ENCODE measurements at regions not wholly inside any gene's neighbourhood (a gene's known extent, or its start where the extent isn't known, plus 50 kb on each side); places are given as distances from the start of the nearest gene placed in this dataset.

DNA sequence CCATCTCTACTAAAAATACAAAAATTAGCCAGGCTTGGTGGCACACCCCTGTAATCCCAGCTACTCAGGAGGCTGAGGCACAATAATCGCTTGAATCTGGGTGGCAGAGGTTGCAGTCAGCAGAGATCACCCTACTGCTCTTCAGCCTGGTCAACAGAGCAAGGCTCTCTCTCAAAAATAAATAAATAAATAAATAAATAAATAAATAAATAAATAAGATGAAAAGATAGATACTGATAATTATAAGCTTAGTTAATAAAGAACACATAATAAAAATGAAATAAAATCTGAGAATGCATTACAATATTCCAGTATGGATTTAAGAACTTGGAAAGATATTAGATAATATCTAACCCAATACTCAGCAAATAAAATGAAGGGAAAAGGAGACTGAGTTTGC is 235.9 kb upstream of the DAB1 start:
- no peak for DNase-seq (ENCODE audit: low spot score in 2 of 2)
- Mint-ChIP-seq H3K4me1 (no peaks in the 10 kb centered on the region), H3K27ac (no peak overlapping the region), H3K36me3 (no peaks in the 10 kb centered on the region), H3K9me3 (no peaks in the 10 kb centered on the region), H3K4me3 (no peak overlapping the region)
- ATAC-seq = no peak

DNA sequence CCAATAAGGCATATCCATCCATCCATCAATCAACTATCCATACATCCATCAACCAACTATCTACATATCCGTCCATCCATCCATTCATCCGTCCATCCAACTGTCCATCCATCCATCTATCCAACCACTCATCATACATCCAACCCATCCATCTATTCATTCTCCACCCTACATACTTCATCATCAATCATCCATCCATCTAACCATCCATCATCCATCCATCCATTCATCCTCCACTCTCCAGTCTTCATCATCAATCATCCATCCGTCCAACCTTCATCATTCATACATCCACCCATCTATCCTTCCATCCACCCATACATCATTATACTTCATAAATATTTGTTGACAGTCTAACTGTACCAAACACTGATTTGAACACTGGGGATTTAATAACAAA is 231.3 kb upstream of the DAB1 start:
- Mint-ChIP-seq H3K36me3 (no peaks in the 10 kb centered on the region), H3K9me3 (no peaks in the 10 kb centered on the region), H3K4me3 (no peak overlapping the region), H3K27ac (no peak overlapping the region), H3K4me1 (no peaks in the 10 kb centered on the region)
- DNase-seq (ENCODE audit: low spot score in 2 of 2) (no peak), ATAC-seq (no peak)

DNA sequence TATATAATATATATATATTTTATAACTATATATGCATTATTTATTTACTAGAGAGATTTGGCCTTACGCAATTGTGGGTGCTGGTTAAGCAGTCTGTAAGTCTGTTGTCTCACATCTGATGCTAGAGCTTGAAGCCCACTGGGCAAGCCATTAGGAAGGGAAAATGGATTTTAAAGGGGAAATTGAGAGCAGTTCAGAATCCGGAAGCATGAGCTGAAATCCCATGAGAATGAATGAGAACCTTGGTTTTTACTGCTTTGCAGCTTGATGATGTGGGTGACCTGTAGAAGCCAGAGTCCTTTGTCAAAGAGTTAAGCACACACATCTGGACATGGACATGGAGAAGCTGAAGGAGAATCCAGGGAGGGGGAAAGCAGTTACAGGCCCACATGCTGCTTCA is 220.8 kb upstream of the DAB1 start:
- Mint-ChIP-seq H3K27ac (no peak overlapping the region), H3K4me3 (no peak overlapping the region)
- ATAC-seq = no peak

DNA sequence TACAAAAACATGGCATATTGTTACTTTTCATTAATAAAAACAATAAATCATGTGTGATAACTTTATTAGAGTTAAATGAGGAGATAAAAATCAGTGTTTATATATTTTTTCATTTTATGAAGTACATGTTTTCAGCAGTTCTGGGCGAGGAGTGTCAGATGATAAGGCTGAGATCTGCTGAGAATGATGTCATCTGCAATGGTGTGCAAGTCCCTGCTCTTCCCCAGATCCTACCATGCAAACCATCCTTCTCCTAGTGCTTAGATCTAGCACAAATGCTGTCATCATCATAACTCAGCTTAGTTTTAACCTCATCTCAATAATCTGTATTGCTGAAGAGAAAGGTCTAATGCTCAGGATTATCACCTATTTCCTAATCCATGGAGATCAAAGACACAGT is 214.4 kb upstream of the DAB1 start:
- Mint-ChIP-seq H3K4me3 (no peak overlapping the region), H3K27ac (no peak overlapping the region), H3K9me3 (no peaks in the 10 kb centered on the region), H3K4me1 (no peaks in the 10 kb centered on the region), H3K36me3 (no peaks in the 10 kb centered on the region)
- ATAC-seq (no peak), DNase-seq (ENCODE audit: low spot score in 2 of 2) (no peak)

More for the DNA sequence above, 220.8 kb upstream of the DAB1 start:
- Mint-ChIP-seq H3K4me1 (no peaks in the 10 kb centered on the region), H3K36me3 (no peaks in the 10 kb centered on the region), H3K9me3 (no peaks in the 10 kb centered on the region)
- DNase-seq (ENCODE audit: low spot score in 2 of 2) = no peak

DNA sequence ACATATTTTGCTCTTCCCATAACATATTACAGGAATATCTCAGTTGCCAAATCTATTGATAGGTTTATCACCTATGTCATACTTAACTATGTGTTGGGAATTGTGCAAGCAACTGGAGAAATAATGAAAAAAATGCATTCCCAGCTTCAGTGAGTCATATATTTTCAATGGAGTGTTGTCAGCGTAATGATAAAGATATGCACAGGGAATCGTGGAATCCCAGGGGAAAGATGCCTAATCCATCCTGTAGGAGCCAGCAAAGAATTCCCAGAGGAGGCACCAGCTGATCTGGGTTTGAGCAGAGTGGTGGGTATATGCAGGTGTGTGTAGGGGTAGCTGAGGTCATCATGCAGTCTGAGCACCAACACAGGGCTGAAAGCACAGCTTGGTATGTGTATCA is 213.3 kb upstream of the DAB1 start:
- H3K36me3 Mint-ChIP-seq = no peaks in the 10 kb centered on the region
- no peaks in the 10 kb centered on the region for H3K4me1 Mint-ChIP-seq
- H3K27ac Mint-ChIP-seq = no peak overlapping the region
- H3K4me3 Mint-ChIP-seq = no peak overlapping the region
- H3K9me3 Mint-ChIP-seq = no peaks in the 10 kb centered on the region
- no peak for DNase-seq (ENCODE audit: low spot score in 2 of 2)
- ATAC-seq = no peak

DNA sequence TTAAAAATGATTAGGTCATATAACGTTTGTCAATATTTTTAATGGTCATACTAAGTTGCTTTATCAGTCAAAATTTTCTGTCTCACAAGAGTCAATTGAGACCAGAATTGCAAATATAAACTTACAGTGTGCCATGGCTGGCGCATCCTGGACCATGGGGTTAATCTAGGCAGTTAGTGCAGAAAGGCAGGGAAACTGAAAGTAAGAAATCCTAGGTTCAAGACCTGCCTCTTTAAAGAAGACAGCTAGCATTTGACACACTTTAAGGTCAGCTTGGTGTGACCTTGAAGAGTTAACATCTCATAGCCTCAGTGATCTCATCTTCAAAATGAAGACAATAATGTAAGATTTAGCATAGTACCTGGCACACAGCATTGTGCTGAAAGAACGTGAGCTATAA is 210.0 kb upstream of the DAB1 start:
- H3K27ac Mint-ChIP-seq = no peak overlapping the region
- DNase-seq (ENCODE audit: low spot score in 2 of 2) (no peak), ATAC-seq (no peak)
- no peaks in the 10 kb centered on the region for H3K36me3 Mint-ChIP-seq
- no peak overlapping the region for H3K4me3 Mint-ChIP-seq
- no peaks in the 10 kb centered on the region for H3K9me3 Mint-ChIP-seq
- no peaks in the 10 kb centered on the region for H3K4me1 Mint-ChIP-seq

DNA sequence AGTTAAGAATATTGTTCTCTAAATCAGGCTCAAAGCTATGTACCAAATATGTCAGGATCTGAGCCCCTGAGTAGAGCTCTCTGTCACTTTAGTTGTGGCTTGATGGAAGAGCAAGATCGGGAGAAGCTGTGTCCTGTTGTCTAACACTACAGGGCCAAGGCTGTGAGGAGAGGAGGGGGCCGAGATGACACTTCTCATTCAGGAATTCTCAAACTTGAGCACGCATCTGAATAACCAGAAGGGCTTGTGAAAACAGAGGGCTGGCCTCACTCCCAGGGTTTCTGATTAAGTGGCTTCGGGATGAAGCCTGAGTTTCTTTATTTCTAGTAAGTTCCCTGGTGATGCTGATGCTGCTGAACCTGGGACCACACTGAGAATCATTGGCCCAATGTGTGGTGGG is 209.2 kb upstream of the DAB1 start:
- DNase-seq (ENCODE audit: low spot score in 2 of 2) (no peak), ATAC-seq (no peak)
- Mint-ChIP-seq H3K36me3 (no peaks in the 10 kb centered on the region), H3K9me3 (no peaks in the 10 kb centered on the region), H3K4me1 (no peaks in the 10 kb centered on the region), H3K4me3 (no peak overlapping the region), H3K27ac (no peak overlapping the region)

DNA sequence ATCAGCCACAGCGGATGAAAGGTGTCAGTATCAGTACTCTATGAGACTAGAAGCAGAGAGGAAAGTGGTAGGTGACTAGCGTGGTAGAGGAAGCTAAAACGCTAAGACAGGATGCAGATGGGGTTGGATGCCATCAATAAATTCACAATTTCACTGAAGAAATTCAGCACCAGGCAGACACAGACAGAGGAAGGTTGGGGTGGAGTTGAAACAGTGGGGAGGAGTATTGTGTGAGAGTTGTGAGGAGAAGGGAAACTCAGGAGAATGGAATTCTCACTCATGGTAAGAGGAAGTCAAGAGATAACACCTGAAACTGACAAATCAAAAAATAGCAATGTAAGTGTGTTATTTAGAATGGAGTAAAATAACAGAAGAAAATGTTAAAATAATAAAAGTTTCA is 208.5 kb upstream of the DAB1 start:
- Mint-ChIP-seq H3K36me3 (no peaks in the 10 kb centered on the region), H3K9me3 (no peaks in the 10 kb centered on the region), H3K4me3 (no peak overlapping the region), H3K4me1 (no peaks in the 10 kb centered on the region), H3K27ac (no peak overlapping the region)
- ATAC-seq (no peak), DNase-seq (ENCODE audit: low spot score in 2 of 2) (no peak)

DNA sequence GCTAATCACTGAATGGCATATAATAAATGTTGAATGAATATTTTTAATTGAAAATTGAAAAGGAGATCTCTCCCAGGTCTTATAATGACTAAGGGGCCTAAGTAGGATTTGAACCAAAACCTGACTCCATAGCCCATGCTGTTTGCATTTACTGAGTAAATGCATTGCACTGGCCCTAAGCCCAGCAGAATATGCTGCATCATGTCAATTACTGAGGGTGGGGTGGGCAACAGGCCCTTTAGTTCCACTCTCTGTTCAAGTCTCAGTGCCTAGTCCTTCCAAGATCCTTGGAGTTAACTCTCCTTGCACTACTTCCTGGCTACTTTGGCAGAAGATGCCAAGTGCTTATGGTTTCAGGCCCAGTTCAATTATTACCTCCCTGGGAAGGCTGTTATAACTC is 203.8 kb upstream of the DAB1 start:
- Mint-ChIP-seq H3K4me1 (no peaks in the 10 kb centered on the region), H3K9me3 (no peaks in the 10 kb centered on the region), H3K27ac (no peak overlapping the region), H3K4me3 (no peak overlapping the region), H3K36me3 (no peaks in the 10 kb centered on the region)
- ATAC-seq = no peak
- DNase-seq (ENCODE audit: low spot score in 2 of 2) = no peak

DNA sequence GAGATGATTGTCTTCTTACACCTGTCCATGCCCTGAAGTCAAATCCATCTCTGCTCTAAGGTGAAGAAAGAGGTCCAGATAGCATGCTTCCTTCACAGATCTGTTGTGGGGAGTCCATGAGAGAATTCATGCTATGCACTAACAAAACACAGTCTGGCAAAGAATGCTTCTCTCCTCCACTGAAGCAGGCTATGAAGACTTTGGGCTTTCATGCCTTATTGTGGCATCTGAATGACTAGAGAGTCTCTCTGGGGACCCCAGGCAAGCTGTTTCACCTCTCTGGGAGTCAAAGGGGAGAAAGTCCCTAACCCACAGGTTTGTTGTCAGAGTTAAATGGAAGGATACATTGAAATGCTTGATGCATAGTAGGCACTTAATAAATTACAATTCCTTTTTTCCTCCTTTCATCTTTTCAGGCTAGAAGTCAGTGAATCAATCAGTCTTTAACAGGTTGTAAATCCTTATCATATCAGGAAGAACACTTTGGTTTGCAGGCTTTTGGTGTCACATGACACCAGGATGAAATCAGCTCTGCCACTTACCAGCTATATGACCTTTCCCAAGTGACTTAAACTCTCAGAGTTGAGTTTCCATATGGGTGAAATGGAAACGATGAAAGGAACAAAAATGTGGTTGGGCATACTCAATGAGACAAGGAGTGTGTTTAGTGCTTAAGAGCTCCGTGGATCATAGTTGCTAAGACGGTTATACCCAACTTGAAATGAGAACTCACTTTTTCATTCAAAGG is 200.1 kb upstream of the DAB1 start:
- Mint-ChIP-seq H3K36me3 (no peaks in the 10 kb centered on the region), H3K27ac (no peak overlapping the region), H3K9me3 (no peaks in the 10 kb centered on the region), H3K4me1 (no peaks in the 10 kb centered on the region), H3K4me3 (no peak overlapping the region)
- ATAC-seq = no peak
- no peak for DNase-seq (ENCODE audit: low spot score in 2 of 2)

DNA sequence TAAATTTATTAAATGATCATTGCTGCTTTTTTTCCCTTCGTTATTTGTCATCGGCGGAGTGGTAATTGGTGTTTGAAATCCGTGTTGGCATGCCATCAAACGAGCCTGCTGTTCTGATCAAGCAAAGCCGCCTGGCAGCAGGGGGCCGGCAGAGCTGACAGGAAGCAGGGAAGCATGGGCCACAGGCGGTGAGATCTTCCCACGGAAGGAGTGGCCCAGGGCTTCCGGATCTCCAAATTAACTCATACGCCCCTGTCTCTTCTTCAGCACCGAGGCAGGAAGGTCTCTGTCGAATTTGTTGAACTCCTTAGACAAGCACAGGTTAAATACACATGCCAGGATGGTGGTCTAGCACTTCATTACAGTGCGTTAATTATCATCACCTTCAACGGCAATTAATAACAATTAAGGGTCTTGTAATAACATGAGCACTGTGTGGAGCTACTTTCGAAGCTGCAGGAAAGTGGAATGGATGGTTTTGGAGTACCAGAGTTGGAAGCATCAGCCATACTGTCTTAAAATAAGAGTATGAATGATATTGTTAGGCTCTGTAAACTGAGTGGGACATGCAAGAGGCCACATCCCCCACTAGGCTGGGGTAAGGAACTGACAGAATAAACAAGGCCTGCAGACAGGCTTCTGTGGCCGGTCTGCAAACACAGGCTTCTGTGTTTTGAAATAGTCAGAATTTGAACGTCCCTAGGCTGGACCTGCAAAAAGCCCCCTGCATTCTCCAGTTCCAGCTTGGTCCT is 199.4 kb upstream of the DAB1 start:
- H3K4me1 Mint-ChIP-seq = no peaks in the 10 kb centered on the region
- no peak overlapping the region for H3K27ac Mint-ChIP-seq
- H3K9me3 Mint-ChIP-seq = no peaks in the 10 kb centered on the region
- no peak overlapping the region for H3K4me3 Mint-ChIP-seq
- ATAC-seq (no peak), DNase-seq (ENCODE audit: low spot score in 2 of 2) (no peak)
- H3K36me3 Mint-ChIP-seq = no peaks in the 10 kb centered on the region

DNA sequence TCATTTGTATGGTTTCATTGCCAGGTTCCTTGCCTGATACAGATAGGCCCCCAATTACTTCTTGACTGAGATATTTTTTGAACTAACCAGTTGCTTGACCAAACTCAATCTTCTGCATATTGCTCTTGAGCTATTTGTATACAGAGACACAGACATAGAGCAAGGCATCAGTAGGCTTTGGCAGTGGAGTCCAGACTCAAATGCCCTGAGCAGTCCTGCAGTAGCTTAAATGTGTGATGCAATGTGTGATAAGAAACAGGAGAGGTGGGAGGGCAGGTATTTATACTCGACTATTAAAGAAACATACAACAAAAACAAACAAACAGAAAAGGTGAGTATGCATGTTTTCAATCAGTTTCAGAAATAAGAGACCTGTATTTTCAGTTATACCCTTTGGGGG is 197.9 kb upstream of the DAB1 start:
- Mint-ChIP-seq H3K9me3 (no peaks in the 10 kb centered on the region), H3K36me3 (no peaks in the 10 kb centered on the region), H3K4me1 (no peaks in the 10 kb centered on the region), H3K4me3 (no peak overlapping the region), H3K27ac (no peak overlapping the region)
- no peak for ATAC-seq
- DNase-seq (ENCODE audit: low spot score in 2 of 2) = no peak

DNA sequence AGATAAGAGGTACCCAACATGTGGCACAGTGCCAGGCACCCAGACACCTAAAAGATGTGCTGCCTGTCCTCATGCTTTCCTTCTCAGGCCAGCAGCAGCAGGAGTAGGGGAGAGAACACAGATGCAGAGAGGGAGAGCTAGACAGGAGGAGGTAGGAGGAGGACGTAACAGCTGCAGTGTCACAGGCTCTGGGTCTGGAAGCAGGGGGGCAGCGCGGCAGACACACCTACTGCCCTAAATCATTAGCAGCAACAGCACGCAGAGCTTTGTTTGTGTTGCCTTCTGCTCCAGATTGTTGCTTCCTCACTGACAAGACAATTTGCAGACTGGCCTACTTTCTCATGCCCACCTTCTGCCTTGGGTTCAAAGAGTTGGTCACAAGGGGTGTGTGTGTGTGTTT is 196.7 kb upstream of the DAB1 start:
- no peaks in the 10 kb centered on the region for H3K36me3 Mint-ChIP-seq
- DNase-seq (ENCODE audit: low spot score in 2 of 2) (no peak), ATAC-seq (no peak)
- peaks cover 2% of the 10 kb centered on the region for H3K9me3 Mint-ChIP-seq
- H3K27ac Mint-ChIP-seq = no peak overlapping the region
- H3K4me3 Mint-ChIP-seq = no peak overlapping the region
- H3K4me1 Mint-ChIP-seq = peaks cover 5% of the 10 kb centered on the region

DNA sequence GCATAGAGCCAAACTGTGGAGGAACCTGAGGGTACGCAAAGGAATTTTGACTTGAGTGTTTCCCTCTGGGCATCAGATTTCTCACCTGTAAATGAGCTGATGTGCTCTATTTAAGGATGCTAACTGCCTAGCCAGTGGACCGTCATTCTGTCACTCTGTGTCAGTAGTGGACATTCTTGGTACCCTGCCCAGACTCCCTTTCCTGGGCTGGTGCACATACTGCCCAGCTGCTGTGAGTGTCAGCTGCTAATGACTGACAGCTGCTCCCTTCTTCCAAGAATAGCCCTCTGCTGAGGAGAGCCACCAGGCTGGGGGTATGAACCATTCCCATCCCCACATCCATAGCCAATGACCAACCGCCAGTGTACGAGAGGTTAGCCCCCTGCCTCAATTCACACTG is 193.1 kb upstream of the DAB1 start:
- no peaks in the 10 kb centered on the region for H3K36me3 Mint-ChIP-seq
- peaks cover 2% of the 10 kb centered on the region for H3K9me3 Mint-ChIP-seq
- no peak overlapping the region for H3K27ac Mint-ChIP-seq
- H3K4me1 Mint-ChIP-seq = peaks cover 5% of the 10 kb centered on the region
- no peak for ATAC-seq
- no peak overlapping the region for H3K4me3 Mint-ChIP-seq
- DNase-seq (ENCODE audit: low spot score in 2 of 2) = no peak

DNA sequence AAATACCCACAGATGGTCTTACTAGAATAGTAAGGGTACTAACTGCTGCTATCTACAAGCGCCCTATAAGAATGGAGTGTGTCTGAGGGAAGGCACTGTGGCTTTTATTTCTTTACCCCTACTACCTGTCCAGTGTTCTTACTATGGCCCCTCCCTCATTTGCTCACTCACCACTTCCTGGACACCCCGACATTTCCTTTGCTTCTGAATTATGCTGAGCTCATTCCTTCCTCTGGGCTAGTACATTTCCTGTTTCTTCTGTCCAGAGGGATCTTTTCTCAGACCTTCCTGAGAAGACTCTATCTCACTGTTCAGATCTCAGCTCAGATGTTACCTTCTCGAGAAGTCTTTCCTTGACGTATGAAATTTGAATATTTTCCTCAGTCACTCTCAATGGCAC is 192.1 kb upstream of the DAB1 start:
- Mint-ChIP-seq H3K36me3 (no peaks in the 10 kb centered on the region), H3K27ac (no peak overlapping the region), H3K4me1 (peaks cover 5% of the 10 kb centered on the region), H3K4me3 (no peak overlapping the region), H3K9me3 (peaks cover 2% of the 10 kb centered on the region)
- DNase-seq (ENCODE audit: low spot score in 2 of 2) (no peak), ATAC-seq (no peak)

DNA sequence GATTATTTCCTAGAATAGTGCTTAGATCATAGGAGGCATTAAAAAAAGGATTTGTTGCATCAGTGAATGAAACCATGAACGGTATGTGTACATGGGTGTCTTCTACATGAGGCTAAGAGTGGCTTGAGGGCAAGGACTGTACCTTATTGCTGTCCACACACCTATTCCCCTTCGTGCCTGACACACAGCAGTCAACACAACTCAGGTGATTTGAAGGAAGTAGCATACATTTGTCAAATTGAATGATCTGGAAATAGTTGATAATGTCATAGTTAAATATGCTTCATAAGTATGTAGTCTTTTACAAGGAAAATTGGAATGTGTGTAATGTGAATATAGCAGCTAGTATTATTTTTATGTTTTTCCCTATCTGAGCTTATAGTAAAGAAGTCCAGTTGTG is 189.0 kb upstream of the DAB1 start:
- H3K36me3 Mint-ChIP-seq = no peaks in the 10 kb centered on the region
- no peak for ATAC-seq
- H3K4me3 Mint-ChIP-seq = no peak overlapping the region
- no peak overlapping the region for H3K27ac Mint-ChIP-seq
- peaks cover 5% of the 10 kb centered on the region for H3K4me1 Mint-ChIP-seq
- H3K9me3 Mint-ChIP-seq = peaks cover 2% of the 10 kb centered on the region
- DNase-seq (ENCODE audit: low spot score in 2 of 2) = no peak

Measured in stimulated activated effector memory CD8-positive, alpha-beta T cell treated with anti-CD3 and anti-CD28 coated beads, Interleukin-12 subunit alpha, Interleukin-12 subunit beta, amount 100 ng/mL, for 72 hours (primary cell).